HuH-7.5 (cell line): ENCODE measurements at regions not wholly inside any gene's neighbourhood (a gene's known extent, or its start where the extent isn't known, plus 50 kb on each side); places are given as distances from the start of the nearest gene placed in this dataset.

Source experiments
- DNase-seq: peaks from one replicate; pipeline ENCODE4 v3.0.0; 2011; ENCODE audit warnings: low spot score

GRCh38 chr9:88926781-88927505, 64.3 kb upstream of the S1PR3 start:
- no peak for DNase-seq

- no peak for DNase-seq
These were observed 63.8 kb upstream of the S1PR3 start for GRCh38 chr9:88927510-88927909.

- DNase-seq, result no peak
These were observed 60.6 kb upstream of the S1PR3 start for GRCh38 chr9:88930716-88931115.

- no peak for DNase-seq
These were observed 58.5 kb upstream of the S1PR3 start for GRCh38 chr9:88932766-88933165.

GRCh38 chr9:88933607-88934379, 57.5 kb upstream of the S1PR3 start:
- no peak for DNase-seq

- DNase-seq, result no peak
These were observed 56.3 kb upstream of the S1PR3 start for GRCh38 chr9:88934876-88935535.

GRCh38 chr9:88936132-88936531, 55.1 kb upstream of the S1PR3 start:
- DNase-seq, result no peak

- DNase-seq, result no peak
These were observed 54.6 kb upstream of the S1PR3 start for GRCh38 chr9:88936668-88937067.

GRCh38 chr9:88937248-88937647, 54.0 kb upstream of the S1PR3 start:
- no peak for DNase-seq

- no peak for DNase-seq
These were observed 53.1 kb upstream of the S1PR3 start for GRCh38 chr9:88938189-88938588.
